ENCODE measurements at regions not wholly inside any gene's neighbourhood (a gene's known extent, or its start where the extent isn't known, plus 50 kb on each side); places are given as distances from the start of the nearest gene placed in this dataset.

DNA sequence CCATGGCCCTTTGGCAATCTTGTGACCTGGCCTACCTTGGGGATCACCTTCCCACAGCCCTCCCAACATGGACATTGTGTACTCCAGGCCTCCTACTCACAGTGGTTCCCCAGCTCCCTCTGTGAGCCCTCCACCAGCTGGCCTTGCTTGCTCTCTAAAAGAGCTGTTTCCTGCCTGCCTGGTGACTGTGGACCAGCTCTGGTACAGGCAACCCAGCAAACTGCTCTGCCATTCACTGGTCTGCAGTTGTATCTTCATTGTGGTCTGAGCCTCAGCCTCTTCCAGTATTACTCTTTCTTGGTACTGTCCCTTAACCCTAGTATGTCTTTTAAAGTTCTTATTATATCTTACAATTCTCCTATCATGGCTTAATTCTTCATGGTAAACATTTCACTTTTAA is 236.2 kb downstream of the KTN1 start:
- Histone ChIP-seq H3K4me3 (no peak overlapping the region), H3K36me3 (no peaks in the 10 kb centered on the region), H3K9me3 (no peaks in the 10 kb centered on the region), H3K27ac (no peak overlapping the region), H3K27me3 (no peaks in the 10 kb centered on the region), H3K4me1 (no peaks in the 10 kb centered on the region)
- intact Hi-C loops (cut with DNase I), result no loop called here
- TF ChIP-seq, protein P1, sequence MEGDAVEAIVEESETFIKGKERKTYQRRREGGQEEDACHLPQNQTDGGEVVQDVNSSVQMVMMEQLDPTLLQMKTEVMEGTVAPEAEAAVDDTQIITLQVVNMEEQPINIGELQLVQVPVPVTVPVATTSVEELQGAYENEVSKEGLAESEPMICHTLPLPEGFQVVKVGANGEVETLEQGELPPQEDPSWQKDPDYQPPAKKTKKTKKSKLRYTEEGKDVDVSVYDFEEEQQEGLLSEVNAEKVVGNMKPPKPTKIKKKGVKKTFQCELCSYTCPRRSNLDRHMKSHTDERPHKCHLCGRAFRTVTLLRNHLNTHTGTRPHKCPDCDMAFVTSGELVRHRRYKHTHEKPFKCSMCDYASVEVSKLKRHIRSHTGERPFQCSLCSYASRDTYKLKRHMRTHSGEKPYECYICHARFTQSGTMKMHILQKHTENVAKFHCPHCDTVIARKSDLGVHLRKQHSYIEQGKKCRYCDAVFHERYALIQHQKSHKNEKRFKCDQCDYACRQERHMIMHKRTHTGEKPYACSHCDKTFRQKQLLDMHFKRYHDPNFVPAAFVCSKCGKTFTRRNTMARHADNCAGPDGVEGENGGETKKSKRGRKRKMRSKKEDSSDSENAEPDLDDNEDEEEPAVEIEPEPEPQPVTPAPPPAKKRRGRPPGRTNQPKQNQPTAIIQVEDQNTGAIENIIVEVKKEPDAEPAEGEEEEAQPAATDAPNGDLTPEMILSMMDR (IDR thresholded peaks at IDR 0.05), result no peak
- DNase-seq (ENCODE audit: low spot score in 2 of 2), result no peak

DNA sequence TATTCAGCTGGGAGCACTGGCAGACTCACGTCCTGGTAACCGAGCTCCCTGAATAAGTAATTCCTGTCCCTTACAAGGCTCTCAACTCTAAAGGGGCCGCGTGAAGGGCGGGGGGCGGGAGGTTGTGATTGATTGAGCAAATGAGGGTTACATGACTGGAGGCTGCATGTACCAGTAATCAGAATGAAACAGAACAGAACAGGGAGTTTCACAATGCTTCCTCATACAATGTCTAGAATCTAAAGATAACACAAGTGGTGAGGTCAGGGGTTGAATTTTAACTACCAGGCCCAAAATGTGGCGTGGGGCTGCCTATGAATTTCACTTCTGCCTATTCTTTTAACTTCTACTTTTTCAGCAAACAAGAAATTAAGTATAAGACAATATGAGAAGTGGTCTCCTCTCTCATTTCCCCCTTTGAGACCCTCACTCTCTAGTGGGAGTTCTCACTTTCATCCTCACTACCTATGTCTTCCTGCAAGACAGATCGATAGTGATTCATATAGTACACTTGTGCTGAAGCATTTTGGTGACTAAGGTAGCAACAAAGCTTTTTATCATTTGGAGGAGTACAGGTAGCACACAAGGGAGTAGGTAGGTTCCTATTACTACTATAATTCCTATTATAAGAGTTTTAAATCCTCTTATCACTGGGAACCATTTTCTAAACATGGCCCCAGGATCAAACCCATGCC is 239.8 kb downstream of the KTN1 start:
- H3K27ac ChIP-seq, result no peak overlapping the region
- H3K27me3 ChIP-seq, result no peaks in the 10 kb centered on the region
- peaks cover 0 to 7% of the 10 kb centered on the region in 2 donors for H3K9me3 ChIP-seq
- H3K4me1 ChIP-seq, result no peaks in the 10 kb centered on the region
- TF ChIP-seq, protein P1 (IDR thresholded peaks at IDR 0.05), result no peak
- intact Hi-C loops (cut with DNase I), result no loop called here
- no peak overlapping the region for H3K4me3 ChIP-seq
- DNase-seq (ENCODE audit: low spot score in 2 of 2), result no peak
- H3K36me3 ChIP-seq, result no peaks in the 10 kb centered on the region

DNA sequence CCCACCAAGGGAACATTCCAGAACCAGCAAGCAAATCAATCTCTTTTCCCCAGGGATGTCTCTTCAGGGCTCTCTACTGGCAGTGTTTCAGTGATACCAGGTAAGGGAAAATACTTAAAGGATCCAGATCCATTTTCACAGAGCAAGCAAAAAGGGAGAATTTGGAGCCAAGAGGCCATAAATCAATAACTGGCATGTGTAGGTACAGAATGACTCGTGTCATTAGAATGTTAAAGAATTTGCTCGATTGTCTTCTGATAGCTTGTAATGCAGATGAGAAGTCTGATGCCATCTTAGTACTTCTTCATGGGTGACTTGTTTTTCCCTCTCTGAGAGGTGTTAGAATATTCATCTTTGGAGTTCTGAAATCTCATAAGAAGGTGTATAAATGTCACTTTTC is 242.9 kb downstream of the KTN1 start:
- Histone ChIP-seq H3K27ac (no peak overlapping the region), H3K4me3 (no peak overlapping the region), H3K27me3 (no peaks in the 10 kb centered on the region), H3K36me3 (no peaks in the 10 kb centered on the region), H3K4me1 (no peaks in the 10 kb centered on the region), H3K9me3 (peaks cover 0 to 7% of the 10 kb centered on the region in 2 donors)
- no peak for DNase-seq (ENCODE audit: low spot score in 2 of 2)
- TF ChIP-seq, protein P1 (IDR thresholded peaks at IDR 0.05), result no peak
- intact Hi-C loops (cut with DNase I), result no loop called here

DNA sequence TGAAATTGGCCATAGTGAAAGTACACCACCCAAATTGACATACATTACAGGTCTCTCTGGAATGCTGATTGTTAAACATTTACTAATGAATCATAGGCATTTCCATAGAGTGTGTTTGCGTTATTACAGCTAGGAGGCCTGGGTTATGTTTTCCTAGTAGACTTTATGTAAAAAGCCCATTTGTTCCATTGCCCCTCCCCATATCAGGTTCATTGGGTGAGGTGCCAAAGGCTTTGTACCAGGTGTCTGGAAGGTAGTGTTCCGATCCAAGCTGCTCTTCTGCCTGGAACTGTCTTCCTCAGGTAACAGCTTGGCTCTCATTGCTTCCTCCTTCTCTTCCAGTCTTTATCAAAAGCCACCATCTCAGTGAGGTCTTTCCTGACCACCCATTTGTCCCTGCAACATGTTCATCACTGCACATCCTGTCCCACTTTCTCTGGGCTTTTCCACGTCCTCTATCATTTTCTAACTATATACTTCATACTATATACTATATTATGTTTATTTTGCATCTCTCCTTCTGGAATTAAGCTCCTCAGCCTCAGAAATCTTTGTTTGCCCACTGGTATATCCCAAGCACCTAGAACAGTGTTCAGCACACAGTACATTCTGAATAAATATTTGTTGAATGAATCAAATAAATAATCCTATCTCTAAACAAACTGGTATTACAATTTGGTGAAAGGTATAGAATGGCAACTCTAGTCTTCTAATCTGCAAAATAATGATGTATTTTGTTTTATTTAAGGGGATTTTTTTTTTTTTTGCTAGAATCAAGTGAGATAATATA is 252.3 kb downstream of the KTN1 start:
- no peaks in the 10 kb centered on the region for H3K4me1 ChIP-seq
- intact Hi-C loops (cut with DNase I), result no loop called here
- H3K4me3 ChIP-seq, result no peak overlapping the region

DNA sequence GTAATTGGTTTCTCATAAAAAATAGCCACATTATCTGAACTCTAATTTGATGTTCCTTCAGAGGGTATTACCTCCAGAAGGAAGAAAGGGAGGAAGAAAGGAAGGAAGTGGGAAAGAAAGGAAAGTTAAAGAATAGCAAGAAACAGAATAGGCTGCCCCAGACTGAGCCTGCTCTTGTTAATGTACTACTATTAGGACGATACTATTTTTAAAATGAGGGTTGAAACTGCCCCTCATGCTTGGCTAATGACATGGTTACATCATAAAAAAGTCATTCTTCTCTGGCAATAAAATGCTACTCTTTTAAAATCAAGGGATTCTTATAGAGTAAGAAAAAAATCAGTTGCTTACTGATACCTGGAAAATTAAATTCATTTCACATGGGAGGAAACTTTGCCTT is 253.0 kb downstream of the KTN1 start:
- H3K27me3 ChIP-seq, result no peaks in the 10 kb centered on the region
- no peak for DNase-seq (ENCODE audit: low spot score in 2 of 2)
- H3K4me3 ChIP-seq, result no peak overlapping the region
- H3K9me3 ChIP-seq, result no peaks in the 10 kb centered on the region
- no peaks in the 10 kb centered on the region for H3K36me3 ChIP-seq
- H3K27ac ChIP-seq, result no peak overlapping the region
- intact Hi-C loops (cut with DNase I), result no loop called here
- no peaks in the 10 kb centered on the region for H3K4me1 ChIP-seq
- TF ChIP-seq, protein P1 (IDR thresholded peaks at IDR 0.05), result no peak

More for the DNA sequence above, 252.3 kb downstream of the KTN1 start:
- no peaks in the 10 kb centered on the region for H3K27me3 ChIP-seq
- TF ChIP-seq, protein P1 (IDR thresholded peaks at IDR 0.05), result no peak
- no peak for DNase-seq (ENCODE audit: low spot score in 2 of 2)
- no peaks in the 10 kb centered on the region for H3K9me3 ChIP-seq
- H3K27ac ChIP-seq, result no peak overlapping the region
- H3K36me3 ChIP-seq, result no peaks in the 10 kb centered on the region

Data from ascending aorta (tissue), 2 donors.